A172 (cell line): ENCODE measurements at regions not wholly inside any gene's neighbourhood (a gene's known extent, or its start where the extent isn't known, plus 50 kb on each side); places are given as distances from the start of the nearest gene placed in this dataset.
"Not testable (repeated sequence)": the region's sequence is repeated elsewhere in the genome, so short reads cannot be mapped to it uniquely, and the experiment has no call there.

ENCODE experiments used
- DNase-seq: peaks from one replicate; pipeline ENCODE4 v3.0.0-alpha.2; 2015; ENCODE audit warnings: low spot score

- DNase-seq, result no peak
Observed at GRCh38 chr2:103383541-103383940, 621.7 kb downstream of the TMEM182 start.

GRCh38 chr2:103386872-103387271 is 625.0 kb downstream of the TMEM182 start:
- DNase-seq, result no peak

- DNase-seq, result no peak
Observed at GRCh38 chr2:103387888-103388287, 626.1 kb downstream of the TMEM182 start.

GRCh38 chr2:103396152-103396551 is 634.3 kb downstream of the TMEM182 start:
- no peak for DNase-seq

GRCh38 chr2:103401621-103402020 is 639.8 kb downstream of the TMEM182 start:
- no peak for DNase-seq

GRCh38 chr2:103402336-103402735 is 640.5 kb downstream of the TMEM182 start:
- DNase-seq, result no peak

- DNase-seq, result no peak
Observed at GRCh38 chr2:103402944-103403343, 641.1 kb downstream of the TMEM182 start.

- DNase-seq, result not testable (repeated sequence)
Observed at GRCh38 chr2:103403388-103403787, 641.6 kb downstream of the TMEM182 start.

- no peak for DNase-seq
Observed at GRCh38 chr2:103410221-103410620, 648.4 kb downstream of the TMEM182 start.

GRCh38 chr2:103419506-103419905 is 657.7 kb downstream of the TMEM182 start:
- no peak for DNase-seq

- DNase-seq, result no peak
Observed at GRCh38 chr2:103423100-103423499, 661.3 kb downstream of the TMEM182 start.

- no peak for DNase-seq
Observed at GRCh38 chr2:103427567-103427966, 665.7 kb downstream of the TMEM182 start.

GRCh38 chr2:103430191-103430590 is 668.4 kb downstream of the TMEM182 start:
- no peak for DNase-seq

- DNase-seq, result no peak
Observed at GRCh38 chr2:103435010-103435409, 673.2 kb downstream of the TMEM182 start.

GRCh38 chr2:103437161-103437560 is 675.3 kb downstream of the TMEM182 start:
- DNase-seq, result no peak

GRCh38 chr2:103445347-103445746 is 683.5 kb downstream of the TMEM182 start:
- DNase-seq, result no peak

- DNase-seq, result no peak
Observed at GRCh38 chr2:103448495-103448894, 686.7 kb downstream of the TMEM182 start.

GRCh38 chr2:103451283-103451682 is 689.5 kb downstream of the TMEM182 start:
- no peak for DNase-seq

- no peak for DNase-seq
Observed at GRCh38 chr2:103459283-103459682, 697.5 kb downstream of the TMEM182 start.

GRCh38 chr2:103462101-103462500 is 700.3 kb downstream of the TMEM182 start:
- no peak for DNase-seq

- no peak for DNase-seq
Observed at GRCh38 chr2:103462712-103463111, 700.9 kb downstream of the TMEM182 start.

GRCh38 chr2:103464831-103465230 is 703.0 kb downstream of the TMEM182 start:
- no peak for DNase-seq

- no peak for DNase-seq
Observed at GRCh38 chr2:103469800-103470199, 708.0 kb downstream of the TMEM182 start.

GRCh38 chr2:103484906-103485305 is 723.1 kb downstream of the TMEM182 start:
- no peak for DNase-seq

GRCh38 chr2:103496850-103497249 is 735.0 kb downstream of the TMEM182 start:
- DNase-seq, result no peak
